AG04450 (cell line): ENCODE measurements at regions not wholly inside any gene's neighbourhood (a gene's known extent, or its start where the extent isn't known, plus 50 kb on each side); places are given as distances from the start of the nearest gene placed in this dataset.

Experiments used
- CTCF ChIA-PET: fragments of 300-600, 350-600 bp; formaldehyde crosslinking; extraction: SDS; loops from one replicate; lab custom pipeline; 2022; ENCODE audit warnings: antibody characterized with exemption, inconsistent platforms; lab: Charles Lee
- POLR2A ChIA-PET: fragments of 350-600 bp; formaldehyde crosslinking; extraction: SDS; loops from one replicate; lab custom pipeline; 2021; ENCODE audit warnings: antibody characterized with exemption, inconsistent platforms; lab: Yijun Ruan, JAX
- DNase-seq: peaks from one replicate; pipeline ENCODE4 v3.0.0-alpha.2; 2011; ENCODE audit warnings: low read depth, low spot score
- H3K27ac ChIP-seq: one replicate; pipeline ENCODE4 v1.5.1; 2012; ENCODE audit warnings: low read depth, low read length, control low read depth
- H3K27me3 ChIP-seq: one replicate; pipeline ENCODE4 v1.6.0; 2012; ENCODE audit warnings: low read length; ENCODE audit not compliant: control insufficient read depth, insufficient read depth
- H3K4me3 ChIP-seq: 2 replicates; pipeline ENCODE4 v1.5.1; 2011; ENCODE audit warnings: mild to moderate bottlenecking, low read depth, low read length, control low read depth
- H3K9me3 ChIP-seq: 2 replicates; pipeline ENCODE4 v1.5.1; 2012; ENCODE audit warnings: low read length; ENCODE audit not compliant: control insufficient read depth, insufficient read depth
- TF ChIP-seq, protein P1 (sequence below): IDR thresholded peaks from 2 replicates; pipeline ENCODE4 v1.5.1; 2011; ENCODE audit warnings: low read depth, low read length, control low read depth, inconsistent platforms

DNA sequence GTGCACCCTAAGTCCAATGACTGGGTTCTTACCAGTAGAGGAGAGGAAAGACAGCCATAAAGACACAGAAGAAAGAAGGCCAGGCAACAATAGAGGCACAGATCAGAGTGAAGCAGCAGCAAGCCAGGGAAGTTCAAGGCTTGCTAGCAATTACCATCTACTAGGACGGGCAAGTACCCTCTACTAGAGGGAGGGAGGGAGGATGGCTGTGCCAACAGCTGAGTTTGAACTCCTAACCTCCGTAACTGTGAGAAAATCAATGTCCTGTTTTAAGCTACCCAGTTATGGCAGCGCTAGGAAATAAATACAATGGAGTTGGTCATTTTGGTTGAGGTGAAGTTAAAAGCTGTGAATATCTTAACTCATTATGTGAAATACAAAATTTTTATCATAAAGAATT is 991.8 kb upstream of the CTNND2 start:
- ChIA-PET POLR2A (no interaction called here), CTCF (no interaction called here)
- Histone ChIP-seq H3K27ac (no peak overlapping the region), H3K4me3 (no peak overlapping the region), H3K27me3 (no peaks in the 10 kb centered on the region), H3K9me3 (peaks cover 2% of the 10 kb centered on the region)
- DNase-seq, result no peak
- TF ChIP-seq, protein P1, sequence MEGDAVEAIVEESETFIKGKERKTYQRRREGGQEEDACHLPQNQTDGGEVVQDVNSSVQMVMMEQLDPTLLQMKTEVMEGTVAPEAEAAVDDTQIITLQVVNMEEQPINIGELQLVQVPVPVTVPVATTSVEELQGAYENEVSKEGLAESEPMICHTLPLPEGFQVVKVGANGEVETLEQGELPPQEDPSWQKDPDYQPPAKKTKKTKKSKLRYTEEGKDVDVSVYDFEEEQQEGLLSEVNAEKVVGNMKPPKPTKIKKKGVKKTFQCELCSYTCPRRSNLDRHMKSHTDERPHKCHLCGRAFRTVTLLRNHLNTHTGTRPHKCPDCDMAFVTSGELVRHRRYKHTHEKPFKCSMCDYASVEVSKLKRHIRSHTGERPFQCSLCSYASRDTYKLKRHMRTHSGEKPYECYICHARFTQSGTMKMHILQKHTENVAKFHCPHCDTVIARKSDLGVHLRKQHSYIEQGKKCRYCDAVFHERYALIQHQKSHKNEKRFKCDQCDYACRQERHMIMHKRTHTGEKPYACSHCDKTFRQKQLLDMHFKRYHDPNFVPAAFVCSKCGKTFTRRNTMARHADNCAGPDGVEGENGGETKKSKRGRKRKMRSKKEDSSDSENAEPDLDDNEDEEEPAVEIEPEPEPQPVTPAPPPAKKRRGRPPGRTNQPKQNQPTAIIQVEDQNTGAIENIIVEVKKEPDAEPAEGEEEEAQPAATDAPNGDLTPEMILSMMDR, result no peak

DNA sequence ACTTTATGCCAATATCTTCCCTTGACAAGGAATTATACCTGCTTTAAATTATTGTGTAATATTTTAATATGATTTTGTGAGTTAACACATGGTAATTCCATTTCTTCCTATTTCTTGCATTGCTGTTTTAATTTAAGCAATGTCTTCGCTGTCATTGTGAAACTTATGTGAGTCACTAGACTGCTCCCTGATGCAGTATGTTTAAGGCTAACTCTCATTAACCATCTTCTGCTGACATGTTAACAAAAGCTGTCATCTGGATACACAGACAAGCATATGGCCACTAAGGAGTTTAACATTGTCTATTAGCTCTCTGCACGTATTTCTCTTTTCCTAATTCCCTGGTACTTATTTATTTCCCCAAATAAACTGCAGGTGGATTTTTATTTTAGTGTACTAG is 980.8 kb upstream of the CTNND2 start:
- Histone ChIP-seq H3K27me3 (no peaks in the 10 kb centered on the region), H3K4me3 (no peak overlapping the region), H3K9me3 (no peaks in the 10 kb centered on the region), H3K27ac (no peak overlapping the region)
- ChIA-PET CTCF (no interaction called here), POLR2A (no interaction called here)
- TF ChIP-seq, protein P1, result no peak
- DNase-seq, result no peak

DNA sequence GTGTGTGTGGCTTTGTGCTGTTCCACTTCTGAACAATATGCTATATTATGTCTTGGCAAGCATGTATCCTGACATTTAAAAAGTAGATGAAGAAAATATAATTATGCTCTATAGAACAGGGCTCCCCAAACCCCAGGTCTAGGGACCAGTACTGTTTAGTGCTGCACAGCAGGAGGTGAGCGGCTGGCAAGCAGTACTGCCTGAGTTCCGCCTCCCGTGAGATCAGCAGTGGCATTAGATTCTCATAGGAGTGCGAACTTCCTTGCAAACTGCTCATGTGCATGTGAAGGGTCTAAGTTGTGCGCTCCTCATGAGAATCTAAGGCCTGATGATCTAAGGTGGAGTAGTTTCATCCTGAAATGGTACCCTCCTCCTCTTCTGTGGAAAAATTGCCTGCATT is 979.1 kb upstream of the CTNND2 start:
- Histone ChIP-seq H3K27ac (no peak overlapping the region), H3K9me3 (no peaks in the 10 kb centered on the region), H3K27me3 (no peaks in the 10 kb centered on the region), H3K4me3 (no peak overlapping the region)
- POLR2A ChIA-PET, result no interaction called here
- DNase-seq, result no peak
- CTCF ChIA-PET, result no interaction called here
- TF ChIP-seq, protein P1, result no peak

DNA sequence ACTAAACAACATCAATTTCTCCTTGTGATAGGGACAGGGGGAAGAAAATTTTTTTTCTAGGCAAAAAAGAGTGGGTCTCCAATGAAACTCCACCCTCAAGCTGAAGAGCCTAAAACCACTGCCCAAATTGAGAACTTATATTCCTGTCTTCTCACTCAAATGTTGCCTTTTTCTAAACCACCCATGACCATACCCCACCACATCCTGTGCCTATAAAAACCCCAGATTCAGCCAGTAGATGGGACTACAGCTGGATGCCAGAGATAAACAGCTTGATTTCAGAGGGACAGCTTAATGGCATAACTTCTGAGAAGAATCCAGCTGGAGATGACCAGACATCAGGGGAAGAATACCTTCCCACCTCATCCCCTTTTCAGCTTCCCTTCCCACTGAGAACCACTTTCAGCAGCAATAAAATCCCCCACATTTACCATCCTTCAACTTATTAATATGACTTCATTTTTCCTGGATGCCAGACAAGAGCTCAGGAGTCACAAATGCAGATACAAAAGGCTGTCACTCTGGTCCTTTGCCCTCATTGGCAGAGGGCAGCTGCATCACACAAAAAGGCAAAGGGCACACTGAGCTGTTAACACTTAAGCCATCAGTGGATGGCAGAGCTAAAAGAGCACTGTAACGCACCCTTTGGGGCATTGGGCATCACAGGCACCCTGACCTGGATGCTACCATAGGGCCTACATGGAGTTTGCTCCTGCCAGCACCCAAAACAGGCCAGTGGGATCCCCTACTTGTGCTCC is 972.5 kb upstream of the CTNND2 start:
- Histone ChIP-seq H3K4me3 (no peak overlapping the region), H3K27ac (no peak overlapping the region), H3K9me3 (peaks cover 7% of the 10 kb centered on the region; the same call in 1 of the 2 replicates), H3K27me3 (no peaks in the 10 kb centered on the region)
- POLR2A ChIA-PET, result no interaction called here
- no peak for DNase-seq
- TF ChIP-seq, protein P1, result no peak
- CTCF ChIA-PET, result no interaction called here

DNA sequence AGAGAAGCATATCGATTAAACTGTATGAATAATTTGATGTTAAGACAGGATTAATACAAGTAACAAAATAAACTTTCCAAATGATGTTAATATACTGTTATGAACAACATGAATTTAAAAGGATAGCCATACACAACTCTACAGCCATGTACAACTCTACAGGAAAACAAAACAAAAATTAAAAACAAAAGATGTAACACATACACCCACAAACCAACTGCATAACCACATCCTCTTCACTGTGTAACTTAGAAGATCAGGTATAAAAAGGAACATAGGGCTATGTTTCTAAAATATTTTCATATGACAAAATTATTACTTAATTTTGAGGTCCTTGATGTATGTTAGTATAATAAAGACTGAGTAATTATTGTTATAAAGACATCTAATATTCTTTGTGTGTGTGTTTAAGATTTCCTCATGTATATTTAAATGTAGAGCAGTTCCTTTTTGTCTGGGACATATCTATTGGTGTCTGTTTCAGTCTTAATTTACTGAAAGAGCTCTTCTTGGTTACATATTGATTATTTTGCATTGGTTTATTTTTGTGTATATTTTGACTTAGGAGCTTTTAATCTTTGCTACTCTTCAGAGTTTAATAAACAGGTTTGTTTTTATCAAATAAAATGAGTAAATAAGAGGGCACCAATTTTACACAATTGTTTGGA is 966.8 kb upstream of the CTNND2 start:
- TF ChIP-seq, protein P1, result no peak
- DNase-seq, result no peak
- no peak overlapping the region for H3K4me3 ChIP-seq
- H3K27me3 ChIP-seq, result no peaks in the 10 kb centered on the region
- ChIA-PET CTCF (no interaction called here), POLR2A (no interaction called here)
- no peak overlapping the region for H3K27ac ChIP-seq
- H3K9me3 ChIP-seq, result peaks cover 9% of the 10 kb centered on the region; the same call in 1 of the 2 replicates
